ENCODE measurements at regions not wholly inside any gene's neighbourhood (a gene's known extent, or its start where the extent isn't known, plus 50 kb on each side); places are given as distances from the start of the nearest gene placed in this dataset.
"Not testable (repeated sequence)": the region's sequence is repeated elsewhere in the genome, so short reads cannot be mapped to it uniquely, and the experiment has no call there.

DNA sequence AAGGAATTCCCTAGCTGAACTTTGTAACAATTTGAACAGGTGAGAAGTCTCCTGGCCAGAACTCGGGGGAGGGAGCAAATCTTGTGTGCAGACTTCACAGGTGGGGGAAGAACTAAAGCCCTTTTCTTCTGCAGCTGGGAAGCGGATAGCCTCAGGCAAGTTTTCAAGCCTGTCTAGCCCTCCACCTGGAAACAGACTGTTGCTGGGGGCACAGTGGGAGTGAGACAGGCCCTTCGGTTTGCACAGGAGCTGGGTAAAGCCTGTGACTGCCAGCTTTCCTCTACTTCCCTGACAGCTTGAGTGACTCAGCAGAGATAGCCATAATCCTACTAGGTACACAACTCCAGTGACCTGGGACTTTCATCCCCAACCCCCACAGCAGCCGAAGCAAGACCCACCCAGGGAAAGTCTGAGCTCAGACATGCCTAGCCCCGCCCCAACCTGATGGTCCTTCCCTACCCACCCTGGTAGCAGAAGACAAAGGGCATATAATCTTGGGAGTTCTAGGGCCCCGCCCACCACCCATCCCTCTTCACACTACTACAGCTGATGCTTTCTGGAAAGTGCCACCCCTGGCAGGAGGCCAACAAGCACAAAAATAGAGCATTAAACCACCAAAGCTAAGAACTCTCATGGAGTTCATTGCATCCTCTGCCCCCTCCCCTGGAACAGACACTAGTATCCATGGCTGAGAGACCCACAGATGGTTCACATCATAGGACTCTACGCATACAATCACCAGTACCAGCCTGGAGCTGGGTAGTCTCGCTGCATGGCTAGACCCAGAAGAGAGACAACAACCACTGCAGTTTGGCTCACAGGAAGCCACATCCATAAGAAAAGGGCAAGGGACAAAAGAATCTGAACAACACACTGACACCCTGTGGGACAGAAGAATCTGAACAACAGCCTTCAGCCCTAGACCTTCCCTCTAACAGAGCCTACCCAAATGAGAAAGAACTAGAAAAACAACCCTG lies 479.0 kb downstream of the RAP2B start:
- DNase-seq (ENCODE audit: extremely low read depth in 1 of 2, low read depth in 1 of 2), result no peak

DNA sequence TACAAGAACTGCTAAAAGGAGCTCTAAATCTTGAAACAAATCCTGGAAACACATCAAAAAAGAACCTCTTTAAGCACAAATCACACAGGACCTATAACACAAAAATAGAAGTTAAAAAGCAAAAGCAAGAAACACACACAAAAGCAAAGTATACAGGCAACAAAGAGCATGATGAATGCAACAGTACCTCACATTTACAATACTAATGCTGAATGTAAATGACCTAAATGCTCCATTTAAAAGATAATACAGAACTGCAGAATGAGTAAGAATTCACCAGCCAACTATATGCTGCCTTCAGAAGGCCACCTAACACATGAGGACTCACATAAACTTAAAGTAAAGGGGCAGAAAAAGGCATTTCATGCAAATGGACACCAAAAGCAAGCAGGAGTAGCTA lies 478.6 kb upstream of the ARHGEF26 start:
- not testable (repeated sequence) for DNase-seq (ENCODE audit: extremely low read depth in 1 of 2, low read depth in 1 of 2)

DNA sequence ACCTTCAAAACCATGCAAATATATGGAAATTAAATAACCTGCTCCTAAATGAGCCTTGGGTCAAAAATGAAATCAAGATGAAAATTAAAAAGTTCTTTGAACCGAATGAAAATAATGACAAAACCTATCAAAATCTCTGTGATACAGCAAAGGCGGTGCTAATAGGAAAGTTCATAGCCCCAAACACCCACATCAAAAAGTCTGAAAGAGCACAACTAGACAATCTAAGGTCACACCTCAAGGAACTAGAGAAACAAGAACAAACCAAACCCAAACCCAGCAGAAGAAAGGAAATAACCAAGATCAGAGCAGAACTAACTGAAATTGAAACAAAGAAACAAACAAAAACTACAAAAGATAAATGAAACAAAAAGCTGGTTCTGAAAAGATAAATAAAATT lies 477.7 kb upstream of the ARHGEF26 start:
- DNase-seq (ENCODE audit: extremely low read depth in 1 of 2, low read depth in 1 of 2), result not testable (repeated sequence)

DNA sequence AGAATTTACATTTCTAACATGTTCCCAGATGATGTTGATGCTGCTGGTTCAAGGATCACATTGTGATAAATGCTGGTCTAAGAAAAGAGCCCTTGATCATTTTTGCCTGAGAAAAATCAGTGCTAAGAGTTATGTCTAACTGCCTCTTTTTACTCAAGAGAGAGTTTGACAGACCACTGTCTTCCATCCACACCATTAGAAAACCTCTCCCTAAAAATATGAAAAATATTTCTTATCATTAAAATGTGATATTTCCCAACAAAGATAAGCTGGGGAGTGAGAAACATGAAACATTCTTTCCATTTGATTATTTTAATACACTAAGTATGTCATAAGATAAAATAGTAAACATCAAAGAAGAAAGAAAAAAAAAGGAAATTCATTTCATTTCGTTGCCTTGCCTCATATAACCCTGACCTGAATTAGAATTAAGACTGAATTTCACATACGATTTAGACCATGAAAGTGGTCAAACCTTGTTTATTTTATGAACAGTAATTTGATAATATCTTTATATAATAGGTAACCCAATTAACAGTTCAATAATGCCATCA lies 471.8 kb upstream of the ARHGEF26 start:
- DNase-seq (ENCODE audit: extremely low read depth in 1 of 2, low read depth in 1 of 2), result no peak

DNA sequence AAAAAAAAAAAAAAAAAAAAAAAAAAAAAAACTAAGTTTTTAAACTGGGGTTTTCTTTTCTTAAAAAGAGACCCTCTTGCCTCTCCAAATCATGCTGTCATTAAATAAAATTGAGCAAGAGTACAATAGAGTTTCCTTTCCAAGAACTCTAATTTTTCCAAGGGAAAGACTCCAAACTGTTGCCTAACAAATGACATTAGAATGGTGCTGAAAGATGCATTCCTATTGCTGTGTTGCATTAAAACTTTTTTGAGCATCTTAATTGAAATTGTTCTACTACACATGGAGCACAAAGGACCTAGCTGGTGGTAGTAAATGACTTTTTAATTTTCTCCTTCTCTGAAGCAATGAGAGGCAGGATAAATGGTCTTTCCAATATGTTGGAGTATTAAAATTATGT lies 469.1 kb upstream of the ARHGEF26 start:
- DNase-seq (ENCODE audit: extremely low read depth in 1 of 2, low read depth in 1 of 2), result no peak

DNA sequence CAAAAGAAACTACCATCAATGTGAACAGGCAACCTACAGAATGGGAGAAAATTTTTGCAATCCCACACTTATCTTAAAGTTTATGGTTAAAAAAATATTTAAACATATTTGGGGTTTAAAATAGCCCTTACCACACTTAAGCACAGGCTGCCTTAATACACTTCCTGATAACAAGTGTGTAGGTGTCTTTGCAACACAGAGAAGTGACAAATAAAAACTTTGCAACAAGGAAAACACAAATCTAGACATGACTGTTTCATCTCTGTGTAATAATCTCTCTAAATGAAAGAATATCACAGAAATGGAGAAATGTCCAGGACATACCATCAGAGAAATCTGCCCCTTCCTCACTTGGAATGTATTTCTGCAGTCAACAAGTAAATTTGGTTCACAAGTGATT lies 464.1 kb upstream of the ARHGEF26 start:
- no peak for DNase-seq (ENCODE audit: extremely low read depth in 1 of 2, low read depth in 1 of 2)

DNA sequence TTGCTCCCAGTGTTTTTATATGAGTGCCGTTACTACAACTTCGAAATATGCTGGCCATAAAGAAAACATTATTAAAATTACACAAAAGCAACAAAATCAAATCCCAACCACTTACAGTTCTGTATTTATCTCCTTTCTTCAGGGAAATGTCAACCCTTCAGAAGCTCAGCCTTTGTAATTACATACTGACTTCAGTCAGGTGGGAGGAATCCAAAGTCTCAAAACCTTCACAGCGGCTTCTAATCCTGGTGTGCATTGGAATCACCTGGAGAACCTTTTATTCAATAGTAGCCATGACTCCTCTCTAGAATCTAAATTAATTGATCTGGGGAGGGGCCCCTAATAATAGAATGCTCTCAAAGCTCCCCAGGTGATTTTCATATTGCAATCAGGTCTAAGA lies 463.7 kb upstream of the ARHGEF26 start:
- DNase-seq (ENCODE audit: extremely low read depth in 1 of 2, low read depth in 1 of 2), result no peak

DNA sequence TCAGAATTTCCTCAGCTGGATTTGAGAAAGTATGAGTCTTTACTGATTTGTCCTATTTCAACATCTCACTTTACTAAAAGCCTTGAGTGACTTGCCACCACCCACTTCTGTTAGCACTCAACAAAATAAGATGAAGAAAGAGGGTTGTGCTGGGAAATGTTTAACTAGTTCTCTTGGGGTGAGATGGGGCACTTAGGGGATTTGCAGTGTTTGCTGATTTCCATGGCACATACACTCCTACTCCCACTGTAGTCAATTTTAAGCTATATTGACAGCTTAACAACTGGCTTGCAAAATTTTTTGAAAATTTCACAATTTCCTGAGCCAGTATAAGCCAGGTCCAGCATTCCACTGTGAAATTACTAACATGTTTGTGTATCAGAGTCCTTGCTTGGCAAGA lies 463.1 kb upstream of the ARHGEF26 start:
- DNase-seq (ENCODE audit: extremely low read depth in 1 of 2, low read depth in 1 of 2), result no peak

DNA sequence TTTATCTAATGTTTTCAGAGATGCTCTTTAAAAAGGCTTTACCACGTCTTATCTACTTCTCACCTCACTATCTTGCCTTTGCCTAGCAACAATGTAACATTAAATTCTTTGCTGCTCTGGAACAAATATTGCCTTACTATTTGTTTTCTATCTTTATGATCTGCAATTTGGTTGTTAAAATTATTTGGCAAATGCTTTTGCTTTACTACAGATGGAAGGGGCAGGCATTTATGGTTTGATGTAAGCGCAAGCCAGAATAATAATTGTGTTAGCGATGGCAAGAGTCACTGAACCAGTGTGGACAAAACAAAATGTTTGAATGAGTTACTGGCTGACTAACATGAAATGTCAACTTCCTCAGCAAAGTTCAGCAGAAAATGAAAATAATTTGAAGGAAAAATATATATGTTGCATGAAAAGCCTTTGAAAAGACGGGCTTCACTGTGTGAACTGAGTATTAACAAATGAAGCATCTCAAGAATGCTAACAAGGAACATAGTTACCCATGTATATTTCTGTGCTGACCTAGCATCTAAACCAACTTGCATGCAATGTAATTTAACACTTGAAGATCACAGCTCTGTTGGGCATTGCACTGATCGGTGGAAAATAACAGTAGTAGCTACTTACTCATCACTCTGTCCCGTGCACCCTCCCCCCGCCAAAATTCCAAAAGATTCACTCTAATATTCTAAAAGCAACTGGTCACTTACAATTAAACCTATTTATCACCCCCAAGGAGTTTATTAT lies 454.0 kb upstream of the ARHGEF26 start:
- DNase-seq (ENCODE audit: extremely low read depth in 1 of 2, low read depth in 1 of 2), result no peak

DNA sequence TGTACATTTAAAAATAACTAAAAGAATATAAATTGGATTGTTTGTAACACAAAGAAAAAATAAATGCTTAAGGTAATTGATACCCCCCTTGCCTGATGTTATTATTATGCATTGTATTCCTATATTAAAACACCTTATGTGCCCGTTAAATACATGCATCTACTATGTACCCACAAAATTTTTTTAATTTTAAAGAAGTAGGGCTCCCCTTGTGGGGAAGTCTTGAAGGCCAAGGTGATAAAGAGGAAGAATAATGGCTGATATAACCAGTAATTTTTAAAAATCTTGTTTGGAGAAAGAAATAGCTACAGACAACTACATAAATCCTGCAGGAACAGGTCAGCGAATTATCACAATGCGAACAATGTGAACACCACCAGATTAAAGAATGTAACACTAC lies 451.7 kb upstream of the ARHGEF26 start:
- no peak for DNase-seq (ENCODE audit: extremely low read depth in 1 of 2, low read depth in 1 of 2)

DNA sequence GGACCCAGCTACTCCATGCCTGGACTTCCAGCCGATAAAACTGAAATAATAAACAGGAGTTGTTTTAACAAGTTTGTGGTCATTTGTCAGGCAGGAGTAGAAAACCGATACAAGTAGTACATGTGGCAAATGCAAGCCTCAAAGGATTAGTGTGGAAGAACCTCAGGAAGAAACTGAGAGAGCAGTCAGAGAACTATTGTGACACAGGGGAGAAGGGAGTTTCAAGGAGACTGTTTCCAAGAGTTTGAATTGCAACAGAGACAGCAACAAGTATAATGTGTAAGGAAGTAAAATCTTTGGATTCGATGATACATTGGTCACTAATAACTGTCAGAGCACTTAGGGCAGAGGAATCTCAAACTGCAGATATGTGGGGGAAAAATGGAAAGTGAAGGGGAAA lies 450.6 kb upstream of the ARHGEF26 start:
- DNase-seq (ENCODE audit: extremely low read depth in 1 of 2, low read depth in 1 of 2), result no peak

DNA sequence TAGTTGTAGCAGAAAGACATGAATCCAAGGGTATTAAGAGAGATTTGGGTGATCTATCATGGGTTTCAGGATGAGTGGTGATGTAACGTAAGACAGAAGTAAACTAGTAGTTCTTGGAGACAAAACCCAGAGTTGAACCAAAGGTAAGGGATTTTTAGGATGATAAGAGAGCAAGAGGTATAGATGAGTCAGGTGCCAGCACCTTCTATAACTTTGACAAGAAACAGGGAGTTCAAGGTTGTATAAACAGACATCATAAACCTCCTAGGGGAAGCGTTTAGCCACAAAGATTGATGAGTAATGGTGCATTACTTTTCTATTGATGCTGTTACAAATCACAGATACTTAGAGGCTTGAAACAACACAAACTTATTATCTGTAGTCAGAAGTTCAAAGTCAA lies 447.3 kb upstream of the ARHGEF26 start:
- DNase-seq (ENCODE audit: extremely low read depth in 1 of 2, low read depth in 1 of 2), result no peak

DNA sequence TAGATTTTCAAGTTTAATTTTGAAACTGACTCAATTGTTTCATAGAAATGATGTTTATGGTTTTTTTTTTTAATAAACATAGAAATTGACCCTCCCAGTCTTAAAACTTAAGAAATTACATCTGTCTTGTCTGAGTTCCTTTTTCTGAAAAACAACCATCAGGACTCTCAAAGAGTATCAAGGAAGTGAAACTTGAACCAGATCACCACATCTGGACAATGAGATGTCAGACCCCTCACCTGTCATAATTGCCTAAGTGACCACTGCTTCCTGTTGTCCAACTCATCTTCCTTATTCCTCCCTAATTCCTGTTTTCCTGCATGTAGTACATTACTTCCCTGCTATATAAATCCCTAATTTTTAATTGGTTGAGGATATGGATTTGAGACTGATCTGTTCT lies 441.5 kb upstream of the ARHGEF26 start:
- no peak for DNase-seq (ENCODE audit: extremely low read depth in 1 of 2, low read depth in 1 of 2)

DNA sequence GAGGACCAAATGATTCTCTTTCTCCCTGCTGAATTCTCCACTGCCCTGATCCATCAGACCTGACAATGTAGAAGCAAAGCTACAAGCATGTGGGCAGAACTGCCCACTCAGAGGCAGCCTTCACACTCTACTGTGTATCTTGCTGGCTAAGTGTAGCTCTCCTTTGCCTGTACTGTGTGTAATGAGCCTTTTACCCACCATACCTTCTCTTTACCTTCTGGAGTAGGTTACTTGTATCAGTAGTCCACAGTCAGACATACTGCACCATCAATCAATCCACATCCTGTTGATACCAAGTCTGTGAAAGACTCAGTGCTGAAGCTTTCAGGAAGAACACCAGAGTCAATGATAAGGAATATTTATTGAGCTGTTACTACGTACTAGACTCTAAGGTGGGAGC lies 440.7 kb upstream of the ARHGEF26 start:
- no peak for DNase-seq (ENCODE audit: extremely low read depth in 1 of 2, low read depth in 1 of 2)

DNA sequence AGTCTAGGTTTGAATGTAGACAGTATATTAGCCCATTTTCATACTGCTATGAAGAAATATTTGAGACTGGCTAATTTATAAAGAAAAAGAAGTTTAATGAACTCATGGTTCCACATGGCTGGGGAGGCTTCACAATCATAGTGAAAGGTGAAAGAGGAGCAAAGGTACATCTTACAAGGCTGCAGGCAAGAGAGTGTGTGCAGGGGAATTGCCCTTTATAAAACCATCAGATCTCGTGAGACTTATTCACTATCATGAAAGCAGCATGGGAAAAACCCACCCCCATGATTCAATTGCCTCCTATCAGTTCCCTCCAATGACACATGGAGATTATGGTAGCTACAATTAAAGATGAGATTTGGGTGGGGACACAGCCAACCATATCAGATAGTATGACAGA lies 440.1 kb upstream of the ARHGEF26 start:
- DNase-seq (ENCODE audit: extremely low read depth in 1 of 2, low read depth in 1 of 2), result no peak

DNA sequence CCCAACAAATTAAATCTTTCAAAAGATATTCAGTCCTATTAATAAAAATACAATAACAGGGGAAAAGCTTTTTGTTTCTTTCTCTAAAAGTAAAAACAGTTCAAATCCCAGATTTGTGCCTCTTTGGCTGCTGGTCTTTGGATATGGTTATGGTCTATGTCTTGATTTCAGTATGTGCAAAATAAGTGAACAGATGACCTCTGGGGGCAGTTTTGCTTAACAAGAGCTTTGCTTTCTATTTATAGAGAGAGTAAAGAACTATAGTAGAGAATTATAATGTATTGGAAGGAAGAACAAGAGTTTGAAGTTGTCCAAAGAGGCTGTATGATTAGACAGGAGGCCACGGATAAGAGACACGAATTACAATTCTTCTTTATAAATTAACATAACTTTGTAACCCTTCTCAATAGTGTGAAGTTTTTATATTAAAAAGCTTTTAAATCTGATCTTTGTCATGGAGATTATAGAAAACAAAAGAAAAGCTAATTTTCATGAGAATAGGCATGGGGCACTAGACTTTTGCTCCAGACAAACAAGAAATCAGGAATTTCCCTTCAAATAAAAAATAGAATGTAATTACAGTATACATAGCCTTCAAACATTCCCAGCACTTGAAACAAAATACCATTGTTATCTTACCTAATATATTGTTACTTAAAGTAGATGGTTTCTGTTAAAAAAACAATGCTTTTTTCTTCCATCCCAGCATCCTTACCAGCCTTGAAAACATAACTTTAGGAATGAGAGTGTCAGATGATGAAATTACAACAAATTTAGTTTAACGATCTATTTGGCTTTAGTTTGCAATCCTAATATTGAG lies 432.7 kb upstream of the ARHGEF26 start:
- DNase-seq (ENCODE audit: extremely low read depth in 1 of 2, low read depth in 1 of 2), result no peak

DNA sequence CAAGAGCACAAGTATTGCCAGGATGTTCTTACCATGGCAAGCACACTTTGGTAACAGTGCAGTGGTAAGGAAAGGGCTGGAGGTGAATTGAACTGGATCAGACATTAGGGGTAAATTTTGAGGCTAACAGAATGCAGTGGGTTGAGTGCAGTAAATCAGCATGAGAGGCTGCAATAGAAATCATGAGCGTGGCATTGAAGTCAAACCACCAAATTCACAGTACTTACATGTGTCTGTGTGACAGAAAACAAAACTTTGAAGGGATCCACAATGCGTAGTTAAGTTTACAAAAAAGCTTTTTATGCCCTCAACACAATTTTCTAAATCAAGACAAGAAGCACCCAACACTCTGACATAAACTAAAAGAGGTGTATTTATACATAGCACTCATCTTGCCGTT lies 428.0 kb upstream of the ARHGEF26 start:
- no peak for DNase-seq (ENCODE audit: extremely low read depth in 1 of 2, low read depth in 1 of 2)

DNA sequence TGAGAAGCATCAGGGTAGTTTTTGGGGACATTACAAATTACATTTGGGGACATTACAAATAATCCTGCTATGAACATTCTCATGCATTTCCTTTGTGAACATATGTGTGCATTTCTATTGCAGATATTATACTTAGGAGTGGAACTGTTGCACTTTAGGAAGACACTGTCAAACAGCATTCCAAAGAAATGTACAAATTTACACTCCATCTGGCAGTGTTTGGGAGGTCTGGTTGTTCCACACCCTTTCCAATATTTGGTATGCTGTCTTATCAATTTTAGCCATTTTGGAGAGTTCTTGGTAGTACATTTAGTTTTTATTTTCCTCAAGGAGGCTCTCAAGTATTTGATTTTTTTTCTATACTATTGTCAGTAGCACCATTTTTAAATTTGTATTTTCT lies 419.1 kb upstream of the ARHGEF26 start:
- DNase-seq (ENCODE audit: extremely low read depth in 1 of 2, low read depth in 1 of 2), result no peak

DNA sequence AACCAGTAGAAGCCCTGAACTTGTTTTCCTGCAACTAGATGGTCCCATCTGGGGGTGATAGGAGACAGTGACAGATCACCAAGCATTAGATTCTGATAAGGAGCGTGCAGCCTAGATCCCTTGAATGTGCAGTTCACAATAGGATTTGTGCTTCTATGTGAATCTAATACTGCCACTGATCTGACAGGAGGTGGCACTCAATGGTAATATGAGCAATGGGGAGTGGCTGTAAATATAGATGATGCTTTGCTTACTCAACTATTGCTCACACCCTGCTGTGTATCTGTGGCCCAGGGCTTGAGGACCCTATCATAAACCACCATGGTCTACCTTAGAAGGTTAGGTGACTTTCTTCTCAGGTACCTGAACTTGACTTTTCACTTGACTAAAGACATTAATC lies 417.1 kb upstream of the ARHGEF26 start:
- no peak for DNase-seq (ENCODE audit: extremely low read depth in 1 of 2, low read depth in 1 of 2)

DNA sequence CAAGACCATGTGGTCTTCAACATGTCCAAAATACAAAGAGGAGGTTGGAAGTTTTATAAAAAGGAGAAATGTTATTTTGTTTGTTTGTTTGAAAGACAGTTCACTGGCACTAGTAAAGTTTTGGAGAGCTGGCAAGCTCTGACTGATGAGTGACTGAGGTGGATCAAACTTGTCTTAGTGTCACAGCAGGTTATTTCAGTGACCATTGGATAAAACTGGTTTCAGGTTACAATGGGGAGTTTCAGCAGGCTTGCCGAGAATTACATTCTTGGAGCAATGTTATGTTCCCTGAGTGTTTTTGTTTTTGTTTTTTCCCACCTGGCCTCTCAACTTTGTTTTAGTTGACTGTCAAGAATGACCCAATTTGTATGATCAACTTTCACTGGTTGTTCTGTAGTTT lies 414.5 kb upstream of the ARHGEF26 start:
- no peak for DNase-seq (ENCODE audit: extremely low read depth in 1 of 2, low read depth in 1 of 2)

DNA sequence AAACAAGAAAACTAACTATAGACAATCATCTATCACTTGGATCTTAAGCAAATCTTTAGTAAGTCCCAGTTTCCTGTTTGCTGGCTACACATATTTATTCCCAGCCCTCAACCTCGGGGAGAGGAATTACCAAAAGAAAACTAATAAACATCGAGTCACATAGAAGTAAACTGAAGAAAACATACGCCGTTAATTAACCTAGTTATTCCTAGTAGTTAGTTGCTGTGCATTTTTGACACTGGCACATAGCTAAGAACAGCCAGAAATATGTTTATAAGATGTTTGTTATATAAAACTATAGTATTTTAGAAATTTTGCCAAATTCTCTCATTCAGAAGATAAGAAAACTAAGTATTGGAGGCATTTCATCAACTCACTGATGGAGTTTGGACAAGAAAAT lies 407.2 kb upstream of the ARHGEF26 start:
- DNase-seq (ENCODE audit: extremely low read depth in 1 of 2, low read depth in 1 of 2), result no peak
